Pancreas (tissue), 10 donors: ENCODE measurements at regions not wholly inside any gene's neighbourhood (a gene's known extent, or its start where the extent isn't known, plus 50 kb on each side); places are given as distances from the start of the nearest gene placed in this dataset.

ENCODE experiments used
- ATAC-seq, 4 donors: fragments of 200-7000 bp; cut with Tn5 transposase; one replicate each; pipeline versions ENCODE4 v1.8.0 to v1.9.1; 2020; ENCODE audit warnings: mild to moderate bottlenecking in 4 of 4, moderate library complexity in 4 of 4
- DNase-seq, 6 donors: peaks; one replicate each; pipeline ENCODE4 v3.0.0-alpha.2; 2020
- FAIRE-seq: peaks from 2 replicates; lab custom pipeline; 2012; peaks lifted over from hg19 to GRCh38; lab: Jason Lieb, UNC
- H3K27ac ChIP-seq, 4 donors: fragments of 200-600 bp; sonication (generic); 1 replicate in 3 of 4; 2 replicates in 1 of 4; pipeline versions ENCODE4 v1.5.0 to v1.8.0; 2020
- H3K27me3 ChIP-seq, 4 donors: fragments of 200-600 bp; one replicate each; pipeline ENCODE4 v1.8.0; 2021
- H3K36me3 ChIP-seq, 3 donors: fragments of 200-600 bp; sonication (generic) in 1 of 3; one replicate each; pipeline versions ENCODE4 v1.5.0 to v1.8.0; 2020 to 2021
- H3K4me1 ChIP-seq, 3 donors: fragments of 200-600 bp; one replicate each; pipeline ENCODE4 v1.8.0; 2021
- H3K4me3 ChIP-seq, 4 donors: fragments of 200-600 bp; sonication (generic) in 2 of 4; one replicate each; pipeline versions ENCODE4 v1.5.0 to v1.8.0; 2020 to 2021
- H3K9me3 ChIP-seq, 4 donors: fragments of 200-600 bp; one replicate each; pipeline ENCODE4 v1.8.0; 2021
- CTCF ChIP-seq, 4 donors: fragments of 200-600 bp; sonication (generic) in 3 of 4; IDR thresholded peaks; one replicate each; pipeline versions ENCODE4 v1.5.0 to v1.8.0; 2021; ENCODE audit warnings: antibody characterized with exemption in 4 of 4
- WGBS, 2 donors: extraction: QIAGEN DNeasy Blood & Tissue Kit; methylation state at CpG; one replicate each; pipeline ENCODE4 v1.1.7; 2013; 5-methylcytosine and 5-hydroxymethylcytosine counted together
- intact Hi-C, 3 donors: fragments of 100-400 bp; cut with DNase I; formaldehyde crosslinking; loops; one replicate each; pipeline versions ENCODE4 v1.11.1 to v1.14.2; 2022
- donor health status: healthy with polysubstance abuse.
- donor health status: DM: no; HTN: no; CAD: no; lungs with moderate emphysema.
- donor health status: DM: no; HTN: no; CAD: no.
- donor health status: control.
- donor health status: control.
- donor health status: Bipolar disorder and iron deficiency.
- donor health status: DM: yes; HTN: yes; CAD: no.
- donor health status: DM: no; HTN: no; CAD: no.
- donor health status: DM: no; HTN: no; CAD: no.
- donor health status: DM: yes; HTN: yes; CAD: no.

- no peak for TF ChIP-seq CTCF (IDR thresholded peaks at IDR 0.05)
- no peak for ATAC-seq
Observed at GRCh38 chr2:38216886-38217285, 140.9 kb upstream of the CYP1B1 start.

GRCh38 chr2:38215993-38216392 is 140.0 kb upstream of the CYP1B1 start:
- no peak overlapping the region for H3K27ac ChIP-seq
- no peaks in the 10 kb centered on the region for H3K9me3 ChIP-seq
- DNase-seq = no peak
- H3K36me3 ChIP-seq = no peaks in the 10 kb centered on the region
- no peaks in the 10 kb centered on the region for H3K4me1 ChIP-seq
- FAIRE-seq = no peak
- H3K4me3 ChIP-seq = no peak overlapping the region
- no peak for ATAC-seq
- TF ChIP-seq CTCF (IDR thresholded peaks at IDR 0.05) = no peak
- H3K27me3 ChIP-seq = no peaks in the 10 kb centered on the region
- intact Hi-C loops = no loop called here

More at GRCh38 chr2:38216886-38217285, 140.9 kb upstream of the CYP1B1 start:
- FAIRE-seq (no peak), DNase-seq (no peak)
- Histone ChIP-seq H3K4me3 (no peak overlapping the region), H3K27ac (no peak overlapping the region), H3K36me3 (no peaks in the 10 kb centered on the region), H3K9me3 (no peaks in the 10 kb centered on the region), H3K27me3 (no peaks in the 10 kb centered on the region), H3K4me1 (no peaks in the 10 kb centered on the region)
- intact Hi-C loops = no loop called here

GRCh38 chr2:38215522-38215921 is 139.6 kb upstream of the CYP1B1 start:
- ATAC-seq (no peak), DNase-seq (no peak), FAIRE-seq (no peak)
- WGBS, 2 donors = 60 to 74% methylated on average over 2 of the region's 2 CpGs
- no peaks in the 10 kb centered on the region for H3K27me3 ChIP-seq
- no peaks in the 10 kb centered on the region for H3K9me3 ChIP-seq
- intact Hi-C loops = no loop called here
- no peak overlapping the region for H3K27ac ChIP-seq
- TF ChIP-seq CTCF (IDR thresholded peaks at IDR 0.05) = no peak
- no peaks in the 10 kb centered on the region for H3K36me3 ChIP-seq
- no peaks in the 10 kb centered on the region for H3K4me1 ChIP-seq
- no peak overlapping the region for H3K4me3 ChIP-seq

GRCh38 chr2:38214209-38214717 is 138.3 kb upstream of the CYP1B1 start:
- H3K9me3 ChIP-seq = no peaks in the 10 kb centered on the region
- intact Hi-C loops = no loop called here
- DNase-seq = no peak
- no peak for FAIRE-seq
- no peaks in the 10 kb centered on the region for H3K27me3 ChIP-seq
- 74 to 76% methylated on average over 5 of the region's 5 CpGs for WGBS, 2 donors
- no peaks in the 10 kb centered on the region for H3K36me3 ChIP-seq
- H3K4me1 ChIP-seq = no peaks in the 10 kb centered on the region
- no peak for ATAC-seq
- H3K4me3 ChIP-seq = no peak overlapping the region
- no peak for TF ChIP-seq CTCF (IDR thresholded peaks at IDR 0.05)
- H3K27ac ChIP-seq = no peak overlapping the region

GRCh38 chr2:38213619-38214167 is 137.7 kb upstream of the CYP1B1 start:
- WGBS, 2 donors = 64 to 69% methylated on average over 4 of the region's 4 CpGs
- no peak for TF ChIP-seq CTCF (IDR thresholded peaks at IDR 0.05)
- Histone ChIP-seq H3K27ac (no peak overlapping the region), H3K9me3 (no peaks in the 10 kb centered on the region), H3K4me1 (no peaks in the 10 kb centered on the region), H3K36me3 (no peaks in the 10 kb centered on the region), H3K4me3 (no peak overlapping the region), H3K27me3 (no peaks in the 10 kb centered on the region)
- ATAC-seq (no peak), FAIRE-seq (no peak), DNase-seq (no peak)
- intact Hi-C loops = no loop called here
